A549 (cell line): ENCODE measurements at regions not wholly inside any gene's neighbourhood (a gene's known extent, or its start where the extent isn't known, plus 50 kb on each side); places are given as distances from the start of the nearest gene placed in this dataset.

ENCODE experiments used
- ATAC-seq, 2 experiments: fragments of 200-7000 bp in 1 of 2; fragments of >200 bp in 1 of 2; cut with Nextera tagmentation in 1 of 2; cut with Tn5 transposase in 1 of 2; 3 replicates each; pipeline versions ENCODE4 v1.8.0 to v1.9.1; 2018 to 2020; ENCODE audit warnings: mild to moderate bottlenecking in 1 of 2, moderate library complexity in 1 of 2
- CTCF ChIA-PET: fragments of 300-600 bp; sonication (Branson Sonifier 250); formaldehyde crosslinking; extraction: SDS; loops from one replicate; lab custom pipeline; 2021; ENCODE audit warnings: antibody characterized with exemption, inconsistent platforms; lab: Yijun Ruan, JAX
- POLR2A ChIA-PET: fragments of 350-600 bp; formaldehyde crosslinking; extraction: SDS; loops from one replicate; lab custom pipeline; 2021; ENCODE audit warnings: antibody characterized with exemption, inconsistent platforms; lab: Yijun Ruan, JAX
- DNase-seq, 2 experiments: peaks; one replicate each; pipeline versions ENCODE4 v3.0.0 to v3.0.0-alpha.2; 2011 to 2016; ENCODE audit warnings: low read depth in 1 of 2, low spot score in 1 of 2
- FAIRE-seq: peaks from 2 replicates; lab custom pipeline; 2011; peaks lifted over from hg19 to GRCh38; lab: Jason Lieb, UNC
- H3K27ac ChIP-seq, 2 experiments: fragments of >200 bp; sonication (Bioruptor Twin); formaldehyde crosslinking; 3 replicates each; pipeline ENCODE4 v1.5.1; 2016 to 2017
- H3K4me1 ChIP-seq: fragments of >200 bp; sonication (Bioruptor Twin); formaldehyde crosslinking; 3 replicates; pipeline ENCODE4 v1.6.1; 2016
- H3K4me2 ChIP-seq: fragments of >200 bp; sonication (Bioruptor Twin); formaldehyde crosslinking; 3 replicates; pipeline ENCODE4 v1.6.1; 2016
- H3K4me3 ChIP-seq: fragments of >200 bp; sonication (Bioruptor Twin); formaldehyde crosslinking; 3 replicates; pipeline ENCODE4 v1.5.1; 2016
- H3K9me3 ChIP-seq: fragments of >200 bp; sonication (Bioruptor Twin); formaldehyde crosslinking; 3 replicates; pipeline ENCODE4 v1.6.1; 2016
- BCL3 ChIP-seq: fragments of >200 bp; sonication (Bioruptor Twin); formaldehyde crosslinking; IDR thresholded peaks from 3 replicates; pipeline ENCODE4 v1.6.1; 2016
- CBX2 ChIP-seq: fragments of 200-600 bp; sonication (generic); IDR thresholded peaks from 2 replicates; pipeline ENCODE4 v1.6.1; 2016; ENCODE audit warnings: low read depth, mild to moderate bottlenecking, borderline replicate concordance
- CHD2 ChIP-seq: fragments of 150-350 bp; IDR thresholded peaks from 2 replicates; pipeline ENCODE4 v1.6.1; 2014; ENCODE audit warnings: low read length; ENCODE audit not compliant: partially characterized antibody
- EHF ChIP-seq: fragments of 250-450 bp; sonication (Bioruptor Pico); IDR thresholded peaks from 2 replicates; pipeline ENCODE4 v1.5.0; 2020; ENCODE audit warnings: mild to moderate bottlenecking
- GATA3 ChIP-seq: IDR thresholded peaks from 2 replicates; pipeline ENCODE4 v1.6.1; 2012; ENCODE audit warnings: borderline replicate concordance
- HMGXB4 ChIP-seq: fragments of 250-450 bp; sonication (Bioruptor Pico); IDR thresholded peaks from 2 replicates; pipeline ENCODE4 v1.5.0; 2021; ENCODE audit warnings: mild to moderate bottlenecking, moderate library complexity, borderline replicate concordance
- MAX ChIP-seq: IDR thresholded peaks from 2 replicates; pipeline ENCODE4 v1.6.1; 2012
- NPAS2 ChIP-seq: fragments of 250-450 bp; sonication (Bioruptor Pico); IDR thresholded peaks from 2 replicates; pipeline ENCODE4 v1.8.0; 2022; ENCODE audit warnings: mild to moderate bottlenecking, moderate library complexity, borderline replicate concordance
- POLR2AphosphoS2 ChIP-seq: conservative IDR thresholded peaks from 2 replicates; pipeline ENCODE4 v1.6.1; 2012; ENCODE audit warnings: low read length, improper control_type of control experiment, inconsistent platforms
- REST ChIP-seq: fragments of 200-600 bp; sonication (generic); IDR thresholded peaks from 2 replicates; pipeline ENCODE4 v1.6.1; 2016; ENCODE audit warnings: antibody characterized with exemption, mild to moderate bottlenecking, moderate library complexity
- ZC3H11A ChIP-seq: fragments of 450-650 bp; IDR thresholded peaks from 2 replicates; pipeline ENCODE4 v1.6.1; 2014; ENCODE audit warnings: antibody characterized with exemption, mild to moderate bottlenecking
- ZFP36 ChIP-seq: fragments of 450-650 bp; IDR thresholded peaks from 2 replicates; pipeline ENCODE4 v1.6.1; 2014; ENCODE audit warnings: borderline replicate concordance; ENCODE audit not compliant: partially characterized antibody
- ZSCAN20 ChIP-seq: fragments of 250-450 bp; sonication (Bioruptor Pico); IDR thresholded peaks from 2 replicates; pipeline ENCODE4 v1.8.0; 2022; ENCODE audit warnings: mild to moderate bottlenecking, moderate library complexity
- WGBS: methylation state at CpG from one replicate; pipeline ENCODE4 v1.1.6; 2017; ENCODE audit errors: missing lambda C conversion rate; 5-methylcytosine and 5-hydroxymethylcytosine counted together
- TF ChIP-seq, protein P1 (sequence below): IDR thresholded peaks from 2 replicates; pipeline ENCODE4 v1.6.1; 2012; ENCODE audit warnings: low read depth, borderline replicate concordance
- TF ChIP-seq, protein P2 (sequence below): fragments of >200 bp; sonication (Bioruptor Twin); formaldehyde crosslinking; IDR thresholded peaks from 3 replicates; pipeline ENCODE4 v1.5.1; 2016
- TF ChIP-seq, protein P3 (sequence below): fragments of 250-450 bp; sonication (Bioruptor Pico); IDR thresholded peaks from 2 replicates; pipeline ENCODE4 v1.5.0; 2020; ENCODE audit warnings: low read depth, mild to moderate bottlenecking, moderate library complexity

DNA sequence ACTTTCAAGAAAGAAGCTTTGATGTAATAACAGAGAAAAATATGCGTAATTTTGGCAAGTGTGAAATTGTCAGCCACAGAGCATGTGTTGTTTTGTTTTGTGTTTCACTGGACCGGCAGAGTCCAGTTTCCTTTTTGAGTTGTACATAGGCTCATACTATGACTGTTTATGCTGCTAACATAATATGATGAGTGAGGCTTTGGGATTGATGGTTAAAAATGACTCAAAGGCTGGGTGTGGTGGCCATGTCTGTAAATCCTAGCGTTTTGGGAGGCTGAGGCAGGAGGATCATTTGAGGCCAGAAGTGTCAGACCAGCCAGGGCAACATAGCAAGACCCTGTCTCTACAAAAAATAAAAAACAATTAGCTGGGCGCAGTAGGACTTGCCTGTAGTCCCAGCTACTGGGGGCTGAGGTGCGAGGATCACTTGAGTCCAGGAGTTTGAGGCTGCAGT lies 487.9 kb downstream of the PCNX1 start:
- no peaks in the 10 kb centered on the region for H3K4me1 ChIP-seq
- DNase-seq, result no peak
- H3K9me3 ChIP-seq, result no peaks in the 10 kb centered on the region
- WGBS, result 63% methylated on average over 5 of the region's 5 CpGs
- POLR2A ChIA-PET, result no interaction called here
- TF ChIP-seq NPAS2 (CRISPR knock-in tag), result no peak
- TF ChIP-seq BCL3, result no peak
- TF ChIP-seq, protein P1, sequence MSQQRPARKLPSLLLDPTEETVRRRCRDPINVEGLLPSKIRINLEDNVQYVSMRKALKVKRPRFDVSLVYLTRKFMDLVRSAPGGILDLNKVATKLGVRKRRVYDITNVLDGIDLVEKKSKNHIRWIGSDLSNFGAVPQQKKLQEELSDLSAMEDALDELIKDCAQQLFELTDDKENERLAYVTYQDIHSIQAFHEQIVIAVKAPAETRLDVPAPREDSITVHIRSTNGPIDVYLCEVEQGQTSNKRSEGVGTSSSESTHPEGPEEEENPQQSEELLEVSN, result no peak
- TF ChIP-seq, protein P2, sequence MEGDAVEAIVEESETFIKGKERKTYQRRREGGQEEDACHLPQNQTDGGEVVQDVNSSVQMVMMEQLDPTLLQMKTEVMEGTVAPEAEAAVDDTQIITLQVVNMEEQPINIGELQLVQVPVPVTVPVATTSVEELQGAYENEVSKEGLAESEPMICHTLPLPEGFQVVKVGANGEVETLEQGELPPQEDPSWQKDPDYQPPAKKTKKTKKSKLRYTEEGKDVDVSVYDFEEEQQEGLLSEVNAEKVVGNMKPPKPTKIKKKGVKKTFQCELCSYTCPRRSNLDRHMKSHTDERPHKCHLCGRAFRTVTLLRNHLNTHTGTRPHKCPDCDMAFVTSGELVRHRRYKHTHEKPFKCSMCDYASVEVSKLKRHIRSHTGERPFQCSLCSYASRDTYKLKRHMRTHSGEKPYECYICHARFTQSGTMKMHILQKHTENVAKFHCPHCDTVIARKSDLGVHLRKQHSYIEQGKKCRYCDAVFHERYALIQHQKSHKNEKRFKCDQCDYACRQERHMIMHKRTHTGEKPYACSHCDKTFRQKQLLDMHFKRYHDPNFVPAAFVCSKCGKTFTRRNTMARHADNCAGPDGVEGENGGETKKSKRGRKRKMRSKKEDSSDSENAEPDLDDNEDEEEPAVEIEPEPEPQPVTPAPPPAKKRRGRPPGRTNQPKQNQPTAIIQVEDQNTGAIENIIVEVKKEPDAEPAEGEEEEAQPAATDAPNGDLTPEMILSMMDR, result no peak
- TF ChIP-seq CBX2, result no peak
- TF ChIP-seq ZFP36, result no peak
- TF ChIP-seq MAX, result no peak
- TF ChIP-seq EHF (CRISPR knock-in tag), result no peak
- TF ChIP-seq GATA3, result no peak
- TF ChIP-seq ZSCAN20 (CRISPR knock-in tag), result no peak
- TF ChIP-seq CHD2, result no peak
- no peak overlapping the region for H3K27ac ChIP-seq
- FAIRE-seq, result no peak
- no peak for ATAC-seq
- H3K4me3 ChIP-seq, result no peak overlapping the region
- CTCF ChIA-PET, result interaction anchor here (0.9 kb wide), 1 partner anchor 256 kb away, joined by 3 read pairs; no protein-coding TSS in a partner anchor
- no peak overlapping the region for H3K4me2 ChIP-seq

DNA sequence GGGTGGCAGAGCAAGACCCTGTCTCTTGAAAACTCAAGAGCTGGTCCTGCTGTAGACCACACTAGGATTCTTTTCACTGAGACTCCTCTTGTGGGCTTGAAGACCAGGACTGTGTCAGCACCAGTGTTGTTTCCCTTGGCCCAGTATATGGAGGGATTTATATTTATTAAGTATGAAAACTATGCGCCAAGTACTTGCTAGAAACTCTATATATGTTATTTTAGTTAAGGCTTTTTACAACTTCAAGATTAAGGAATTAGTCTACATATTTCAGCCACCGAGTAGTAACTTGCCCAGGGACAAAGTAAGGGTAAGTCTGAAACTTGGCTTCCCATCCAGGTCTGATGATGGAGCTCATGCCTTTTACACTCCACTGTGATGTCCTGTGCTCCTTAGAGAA lies 488.4 kb downstream of the PCNX1 start:
- ChIA-PET POLR2A (no interaction called here), CTCF (interaction anchor here (0.9 kb wide), 1 partner anchor 256 kb away, joined by 3 read pairs; no protein-coding TSS in a partner anchor)
- H3K27ac ChIP-seq, result no peak overlapping the region
- H3K4me1 ChIP-seq, result no peaks in the 10 kb centered on the region
- H3K4me2 ChIP-seq, result no peak overlapping the region
- FAIRE-seq, result no peak
- ATAC-seq, result no peak
- WGBS, result 83% methylated on average over 2 of the region's 2 CpGs
- TF ChIP-seq, protein P2, result no peak
- TF ChIP-seq GATA3 (no peak), ZC3H11A (no peak)
- TF ChIP-seq, all 56 proteins: peak for 0
- H3K9me3 ChIP-seq, result no peaks in the 10 kb centered on the region
- no peak overlapping the region for H3K4me3 ChIP-seq
- no peak for DNase-seq

DNA sequence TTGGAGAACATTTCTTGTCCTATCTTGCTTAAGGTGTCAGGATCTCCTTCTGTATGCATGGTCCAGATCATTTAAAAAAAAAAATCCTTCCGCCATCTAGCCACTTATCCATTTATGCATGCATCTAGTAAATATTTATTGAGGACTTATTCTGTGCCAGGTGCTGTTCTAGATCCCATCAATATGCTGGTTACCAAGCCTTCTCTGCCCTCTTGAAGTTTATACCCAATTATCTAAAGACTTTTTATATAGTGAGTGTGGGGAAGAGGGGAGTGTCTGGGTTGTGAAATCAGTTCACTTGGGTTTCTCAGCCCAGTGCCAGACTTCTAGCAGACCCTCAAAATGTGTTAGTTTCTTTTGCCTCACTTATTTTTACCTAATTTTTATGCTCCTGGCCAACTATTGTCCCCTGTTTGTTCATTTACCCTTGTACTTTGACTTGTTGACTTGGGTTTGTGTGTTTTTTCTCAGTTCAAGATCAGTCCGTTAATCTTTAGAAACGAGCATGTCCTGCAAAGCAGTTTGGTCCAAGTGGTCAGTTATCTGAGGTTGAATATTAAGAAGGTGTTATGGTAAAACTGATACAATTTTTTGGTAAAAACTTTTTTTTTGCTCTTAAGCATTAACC lies 488.9 kb downstream of the PCNX1 start:
- DNase-seq, result no peak
- no peaks in the 10 kb centered on the region for H3K9me3 ChIP-seq
- no peak for FAIRE-seq
- no peak overlapping the region for H3K27ac ChIP-seq
- 66% methylated on average over 3 of the region's 3 CpGs for WGBS
- no peak for ATAC-seq
- TF ChIP-seq, protein P3, sequence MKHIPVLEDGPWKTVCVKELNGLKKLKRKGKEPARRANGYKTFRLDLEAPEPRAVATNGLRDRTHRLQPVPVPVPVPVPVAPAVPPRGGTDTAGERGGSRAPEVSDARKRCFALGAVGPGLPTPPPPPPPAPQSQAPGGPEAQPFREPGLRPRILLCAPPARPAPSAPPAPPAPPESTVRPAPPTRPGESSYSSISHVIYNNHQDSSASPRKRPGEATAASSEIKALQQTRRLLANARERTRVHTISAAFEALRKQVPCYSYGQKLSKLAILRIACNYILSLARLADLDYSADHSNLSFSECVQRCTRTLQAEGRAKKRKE (CRISPR knock-in tag), result no peak
- TF ChIP-seq REST (no peak), POLR2AphosphoS2 (no peak), HMGXB4 (CRISPR knock-in tag) (no peak)
- TF ChIP-seq, all 56 proteins: peak for 0
- Histone ChIP-seq H3K4me3 (no peak overlapping the region), H3K4me2 (no peak overlapping the region), H3K4me1 (no peaks in the 10 kb centered on the region)
- ChIA-PET POLR2A (no interaction called here), CTCF (interaction anchor here (0.9 kb wide), 1 partner anchor 257 kb away, joined by 3 read pairs; no protein-coding TSS in a partner anchor)
